ENCODE measurements at regions not wholly inside any gene's neighbourhood (a gene's known extent, or its start where the extent isn't known, plus 50 kb on each side); places are given as distances from the start of the nearest gene placed in this dataset.
"Not testable (repeated sequence)": the region's sequence is repeated elsewhere in the genome, so short reads cannot be mapped to it uniquely, and the experiment has no call there.

DNA sequence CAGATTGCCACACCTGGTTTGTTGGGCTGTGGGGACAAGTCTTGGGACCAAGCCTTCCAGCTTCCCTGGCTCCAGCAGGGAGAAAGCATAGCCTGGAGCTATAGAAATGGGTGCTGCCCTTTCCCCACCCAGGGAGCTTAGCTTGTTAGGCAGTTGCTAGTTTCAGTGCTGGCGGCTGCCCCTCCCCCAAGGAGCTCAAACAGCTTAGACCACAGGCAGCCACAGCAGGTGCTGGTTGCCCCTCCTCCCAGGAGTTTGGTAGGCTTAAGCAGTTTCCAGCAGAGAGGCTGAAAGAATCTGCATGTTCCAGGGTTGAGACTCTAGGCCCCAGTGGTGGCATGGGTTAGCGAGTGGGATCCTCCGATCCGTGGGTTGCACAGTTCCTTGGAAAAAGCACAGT, 889.7 kb downstream of the IGSF11 start:
- DNase-seq, result no peak

DNA sequence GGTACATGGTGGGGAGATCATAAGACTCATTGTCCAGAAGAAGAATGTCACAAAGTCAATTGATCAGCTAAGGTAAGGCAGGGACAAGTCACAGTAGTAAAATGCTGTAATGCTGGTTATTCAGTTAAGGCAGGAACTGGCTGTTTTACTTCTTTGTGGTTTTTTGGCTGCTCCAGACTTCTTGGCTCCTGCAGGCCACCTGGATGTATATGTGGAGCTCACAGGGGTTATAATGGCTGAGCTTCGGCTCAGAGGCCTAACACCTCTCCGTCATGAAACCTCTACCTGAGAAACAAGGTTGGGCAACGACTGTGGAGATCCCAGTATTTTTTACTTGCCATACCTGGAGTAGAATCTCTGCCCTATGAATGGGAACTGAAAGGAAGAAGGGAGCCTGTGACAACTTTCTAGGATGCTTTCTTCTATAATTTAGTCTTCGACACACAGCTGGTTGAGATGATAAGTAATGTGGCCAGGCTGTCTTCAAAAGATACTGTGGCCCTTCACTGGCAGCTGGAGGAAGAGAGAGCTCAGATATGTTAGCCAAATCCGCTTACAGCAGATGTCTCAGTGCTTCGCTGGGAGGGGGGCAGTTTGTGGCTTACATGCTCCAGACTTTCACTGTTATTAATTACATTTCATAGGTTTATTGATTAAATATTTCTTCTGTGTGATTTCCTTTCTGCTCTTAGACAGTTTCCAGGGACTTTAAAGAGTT, 887.8 kb downstream of the IGSF11 start:
- no peak for DNase-seq

DNA sequence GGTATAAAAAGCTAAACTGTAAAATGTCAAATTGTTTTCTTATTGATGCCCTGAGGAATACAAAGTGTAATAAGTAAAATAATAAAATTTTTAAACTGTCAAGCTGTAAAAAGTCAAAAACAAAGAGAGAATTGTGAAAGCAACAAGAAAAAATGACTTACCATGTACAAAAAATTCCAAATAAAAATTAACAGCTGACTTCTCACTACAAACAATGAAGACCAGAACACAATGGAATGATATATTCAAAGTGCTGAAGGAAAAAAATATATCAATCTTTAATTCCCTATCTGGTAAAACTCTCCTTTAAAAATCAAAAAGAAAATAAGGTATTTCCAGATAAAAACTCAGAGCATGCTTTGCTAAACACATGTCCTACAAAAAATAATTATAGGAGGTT, 883.5 kb downstream of the IGSF11 start:
- peak; percentile 4 for DNase-seq

DNA sequence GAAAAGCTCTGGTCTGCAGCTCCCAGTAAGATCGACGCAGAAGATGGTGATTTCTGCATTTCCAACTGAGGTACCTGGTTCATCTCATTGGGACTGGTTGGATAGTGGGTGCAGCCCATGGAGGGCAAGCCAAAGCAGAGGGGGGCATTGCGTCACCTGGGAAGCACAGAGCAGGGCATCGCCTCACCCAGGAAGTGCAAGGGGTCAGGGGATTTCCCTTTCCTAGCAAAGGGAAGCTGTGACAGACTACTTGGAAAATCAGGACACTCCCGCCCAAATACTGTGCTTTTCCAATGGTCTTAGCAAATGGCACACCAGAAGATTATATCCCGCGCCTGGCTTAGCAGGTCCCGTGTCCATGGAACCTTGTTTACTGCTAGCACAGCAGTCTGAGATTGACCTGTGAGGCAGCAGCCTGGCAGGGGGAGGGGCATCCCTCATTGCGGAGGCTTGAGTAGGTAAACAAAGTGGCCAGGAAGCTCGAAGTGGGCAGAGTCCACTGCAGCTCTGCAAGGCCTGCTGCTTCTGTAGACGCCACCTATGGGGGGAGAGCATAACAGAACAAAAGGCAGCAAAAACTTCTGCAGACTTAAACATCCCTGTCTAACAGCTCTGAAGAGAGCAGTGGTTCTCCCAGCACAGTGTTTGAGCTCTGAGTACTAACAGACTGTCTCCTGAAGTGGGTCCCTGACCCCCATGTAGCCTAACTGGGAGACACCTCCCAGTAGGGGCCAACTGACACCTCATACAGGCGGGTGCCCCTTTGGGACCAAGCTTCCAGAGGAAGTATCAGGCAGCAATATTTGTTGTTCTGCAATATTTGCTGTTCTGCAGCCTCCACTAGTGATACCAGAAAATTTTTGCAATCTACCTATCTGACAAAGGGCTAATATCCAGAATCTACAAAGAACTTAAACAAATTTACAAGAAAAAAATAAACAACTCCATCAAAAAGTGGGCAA, 871.7 kb downstream of the IGSF11 start:
- not testable (repeated sequence) for DNase-seq

DNA sequence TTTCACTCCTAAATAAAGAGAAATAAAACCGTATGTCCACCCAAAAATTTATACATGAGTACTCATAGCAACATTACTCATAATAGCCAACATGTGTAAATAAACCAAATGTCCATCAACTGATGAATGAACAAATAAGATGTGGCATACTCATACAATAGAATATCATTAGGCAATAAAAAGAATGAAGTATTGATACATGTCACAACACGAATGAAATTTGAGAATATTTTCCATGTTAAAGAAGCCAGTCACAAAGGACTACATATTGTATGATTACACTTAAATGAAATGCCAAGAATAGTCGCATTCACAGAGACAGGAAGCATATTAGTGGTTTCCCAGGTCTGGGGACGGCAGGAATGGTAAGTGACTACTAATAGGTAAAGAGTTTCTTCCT, 869.2 kb downstream of the IGSF11 start:
- no peak for DNase-seq

DNA sequence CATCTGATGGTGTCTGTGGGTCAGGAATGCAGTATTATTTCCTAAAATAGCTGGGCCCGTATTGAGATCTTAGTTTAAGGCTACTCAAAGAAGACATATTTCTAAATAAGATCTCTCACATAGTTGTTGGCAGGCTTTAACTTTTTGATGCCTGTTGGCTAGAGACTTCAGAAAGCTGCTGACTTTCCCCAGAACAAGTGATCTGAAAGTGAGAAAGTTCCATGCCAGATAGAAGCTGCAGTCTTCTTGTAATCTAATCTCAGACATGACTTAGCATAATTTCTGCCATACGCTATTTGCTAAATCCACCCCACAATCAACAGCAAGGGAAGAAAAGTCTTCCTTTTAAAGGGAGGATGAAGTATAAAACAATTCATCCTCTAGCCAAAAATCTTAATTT, 867.1 kb downstream of the IGSF11 start:
- DNase-seq, result no peak

DNA sequence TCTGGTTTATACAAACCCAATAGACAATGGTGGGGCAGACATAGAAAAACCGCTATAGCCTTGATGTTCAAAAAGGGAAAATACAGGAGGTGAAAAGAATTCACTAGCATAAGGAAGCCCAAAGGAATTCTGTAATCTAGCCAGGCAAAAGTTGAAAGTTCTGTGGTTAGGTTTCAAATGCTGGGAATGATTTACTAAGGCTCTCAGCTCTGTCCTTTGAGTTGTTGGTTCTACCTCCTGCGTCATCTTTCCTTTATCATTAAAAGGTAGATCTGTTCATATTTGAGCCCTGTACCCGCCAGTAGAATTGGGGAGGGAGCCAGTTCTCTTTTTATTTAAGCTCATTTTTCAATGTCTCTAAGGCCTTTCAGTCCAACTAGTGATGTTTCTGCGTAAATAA, 866.5 kb downstream of the IGSF11 start:
- DNase-seq, result no peak

DNA sequence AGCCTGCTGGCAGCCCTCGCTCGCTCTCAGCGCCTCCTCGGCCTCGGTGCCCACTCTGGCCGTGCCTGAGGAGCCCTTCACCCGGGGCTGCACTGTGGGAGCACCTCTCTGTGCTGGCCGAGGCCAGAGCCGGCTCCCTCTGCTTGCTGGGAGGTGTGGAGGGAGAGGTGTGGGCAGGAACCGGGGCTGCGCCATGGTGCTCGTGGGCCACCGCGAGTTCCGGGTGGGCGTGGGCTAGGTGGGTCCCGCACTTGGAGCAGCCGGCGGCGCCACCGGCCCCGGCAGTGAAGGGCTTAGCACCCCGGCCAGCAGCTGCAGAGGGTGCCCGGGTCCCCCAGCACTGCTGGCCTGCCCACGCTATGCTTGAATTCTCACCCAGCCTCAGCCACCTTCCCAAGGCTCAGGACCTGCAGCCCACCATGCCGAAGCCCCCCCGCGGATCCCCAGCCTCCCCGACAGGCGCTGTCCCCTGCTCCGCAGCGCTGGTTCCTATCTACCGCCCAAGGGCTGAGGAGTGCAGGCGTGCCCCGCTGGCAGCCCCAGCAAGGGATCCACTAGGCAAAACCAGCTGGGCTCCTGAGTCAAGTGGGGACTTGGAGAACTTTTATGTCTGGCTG, 863.3 kb downstream of the IGSF11 start:
- DNase-seq, result no peak

DNA sequence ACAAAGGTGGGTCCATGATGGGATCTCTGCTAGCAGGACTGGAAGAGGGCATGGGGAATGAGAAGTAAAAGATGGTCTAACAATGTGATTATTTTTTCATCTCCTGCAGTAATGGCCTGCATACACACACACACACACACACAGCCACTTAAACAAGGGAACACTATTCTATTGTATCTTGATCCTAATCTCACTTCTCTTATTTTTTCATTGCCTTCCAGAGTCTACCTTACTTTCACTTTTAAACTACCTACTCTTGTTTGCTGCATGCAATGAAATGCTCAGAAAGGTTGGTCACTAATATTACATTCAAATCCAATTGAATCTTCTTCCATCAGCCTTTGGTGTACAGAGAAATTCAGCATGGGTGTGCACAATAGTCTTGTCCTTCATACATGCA, 853.8 kb downstream of the IGSF11 start:
- DNase-seq, result no peak

DNA sequence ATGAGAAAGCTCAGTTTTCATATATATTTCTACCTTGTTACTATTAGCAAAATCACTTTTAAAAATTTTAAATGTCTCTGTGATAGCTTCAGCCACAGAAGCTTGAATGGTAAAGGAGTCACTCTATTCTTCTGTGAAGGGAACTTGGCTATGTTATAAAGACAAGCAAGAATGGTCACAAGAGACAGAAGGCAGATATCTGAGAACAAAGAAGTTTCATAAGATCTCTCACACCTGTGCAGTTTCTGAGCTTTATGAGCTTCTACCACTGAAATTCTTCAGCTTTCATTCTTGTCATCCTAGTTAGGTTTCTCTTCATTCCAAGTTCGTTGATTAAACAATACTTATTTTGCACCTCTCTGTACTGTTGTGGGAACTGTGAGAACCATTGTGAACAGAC, 853.4 kb downstream of the IGSF11 start:
- no peak for DNase-seq

DNA sequence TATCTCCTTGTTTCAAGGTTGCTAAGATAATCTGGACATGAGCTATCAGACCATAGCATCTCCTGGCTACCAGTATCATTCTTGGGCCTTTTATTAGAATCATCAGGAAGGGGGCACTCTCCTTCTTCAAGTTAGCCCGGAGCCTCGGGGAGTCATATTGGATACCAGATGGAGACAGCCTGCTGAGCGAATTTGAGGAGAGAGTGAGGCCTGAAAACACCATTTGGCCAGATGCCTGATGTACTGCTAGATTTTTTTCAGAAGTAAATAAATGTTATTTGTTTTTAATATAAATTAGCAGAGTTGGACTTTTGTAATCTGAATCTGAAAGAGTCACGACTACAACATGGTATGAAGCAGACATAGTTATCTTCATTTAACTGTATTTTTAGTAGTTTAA, 848.6 kb downstream of the IGSF11 start:
- peak; percentile 27 for DNase-seq

DNA sequence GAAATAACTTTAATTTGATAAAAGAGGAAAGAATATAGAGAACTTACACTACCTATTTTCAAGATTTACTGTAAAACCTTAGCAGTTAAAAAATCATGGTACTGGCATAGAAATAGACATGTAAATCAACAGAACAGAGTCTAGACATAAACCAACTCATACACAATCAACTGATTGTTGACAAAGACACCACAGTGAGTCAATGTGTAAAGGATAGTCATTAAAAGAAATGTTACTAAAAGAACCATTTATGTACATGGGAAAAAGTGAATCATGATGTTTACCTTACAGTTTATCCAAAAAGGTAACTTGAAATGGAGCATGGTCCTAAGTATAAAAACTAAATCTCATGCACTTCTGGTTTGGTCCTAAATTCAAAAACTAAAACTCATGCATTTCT, 847.4 kb downstream of the IGSF11 start:
- DNase-seq, result no peak

DNA sequence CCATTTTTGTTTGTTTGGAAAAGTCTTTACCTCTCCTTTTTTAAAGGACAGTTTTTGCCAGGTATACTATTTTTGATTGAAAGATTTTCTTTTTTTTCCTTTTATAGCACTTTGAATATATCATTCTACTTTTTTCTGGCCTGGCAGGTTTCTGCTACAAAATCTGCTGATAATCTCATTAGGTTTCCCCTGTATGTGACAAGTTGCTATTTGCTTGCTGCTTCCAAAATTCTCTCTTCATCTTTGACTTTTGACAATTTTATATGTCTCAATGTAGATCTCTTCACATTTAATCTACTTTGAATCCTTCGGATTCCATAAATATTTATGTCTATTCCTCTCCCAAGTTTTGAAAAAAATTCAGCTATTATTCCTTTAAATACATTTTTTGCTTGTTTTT, 838.5 kb downstream of the IGSF11 start:
- DNase-seq, result no peak

DNA sequence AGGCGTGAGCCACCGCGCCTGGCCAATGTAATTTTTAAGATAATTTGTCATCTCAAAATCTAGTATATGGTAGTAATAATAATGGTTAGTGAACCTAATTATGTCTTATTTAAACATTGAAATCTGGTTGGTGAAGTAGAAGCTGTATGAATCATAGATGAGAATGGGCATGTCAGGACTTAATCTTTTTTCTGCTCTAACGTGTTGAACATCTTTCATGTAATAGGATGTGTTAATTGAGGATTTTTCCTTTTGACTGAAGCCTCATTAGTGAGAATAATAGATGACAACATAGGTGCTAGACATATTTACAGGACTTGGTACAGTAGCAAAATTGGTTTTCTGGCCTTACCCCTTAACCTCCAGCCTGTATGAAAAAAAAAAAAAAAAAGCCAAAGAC, 835.6 kb downstream of the IGSF11 start:
- no peak for DNase-seq

DNA sequence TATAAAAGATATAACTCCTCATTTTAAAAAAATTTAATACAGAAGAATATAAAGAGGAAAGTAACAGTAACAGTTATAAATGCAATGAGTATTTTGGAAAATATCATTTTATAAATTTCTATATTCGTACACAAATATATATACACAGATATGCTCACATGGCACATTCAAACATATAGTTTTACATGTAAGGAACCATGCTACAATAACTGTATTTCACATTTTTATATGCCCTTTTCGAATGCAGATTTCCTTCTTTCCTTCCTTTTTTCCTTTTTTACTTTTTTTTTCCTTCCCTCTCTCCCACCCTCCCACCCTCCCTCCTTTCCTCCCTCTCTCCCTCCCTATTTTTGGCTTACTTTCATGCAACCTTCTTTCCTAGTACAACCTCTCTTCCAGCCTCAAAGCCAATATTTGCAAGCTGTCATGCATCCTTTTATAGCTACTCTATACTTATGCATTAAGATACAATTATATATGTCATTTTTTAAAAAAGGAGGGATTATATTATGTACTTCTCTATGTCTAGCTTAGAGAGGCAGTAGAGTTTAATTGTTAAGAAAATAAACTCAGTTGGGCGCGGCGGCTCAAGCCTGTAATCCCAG, 830.5 kb downstream of the IGSF11 start:
- no peak for DNase-seq

DNA sequence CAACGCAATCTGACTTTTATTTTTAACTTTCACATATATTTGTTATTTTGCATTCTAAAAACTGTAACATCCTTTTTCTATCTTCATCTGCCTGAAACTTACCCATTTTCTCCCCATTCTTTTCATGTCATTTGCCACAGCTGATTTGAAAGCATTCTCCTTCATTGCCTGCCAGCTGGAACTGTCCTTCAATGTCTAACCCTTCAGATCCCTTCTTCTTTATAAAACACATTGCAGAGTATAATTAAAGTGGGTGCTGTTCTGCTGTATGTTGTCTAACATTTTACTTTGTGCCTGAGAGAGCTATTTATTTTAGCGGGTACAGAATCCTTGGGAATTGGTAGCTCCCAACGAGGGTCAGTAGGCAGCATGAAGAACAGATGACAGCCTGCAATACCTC, 827.4 kb downstream of the IGSF11 start:
- DNase-seq, result no peak

DNA sequence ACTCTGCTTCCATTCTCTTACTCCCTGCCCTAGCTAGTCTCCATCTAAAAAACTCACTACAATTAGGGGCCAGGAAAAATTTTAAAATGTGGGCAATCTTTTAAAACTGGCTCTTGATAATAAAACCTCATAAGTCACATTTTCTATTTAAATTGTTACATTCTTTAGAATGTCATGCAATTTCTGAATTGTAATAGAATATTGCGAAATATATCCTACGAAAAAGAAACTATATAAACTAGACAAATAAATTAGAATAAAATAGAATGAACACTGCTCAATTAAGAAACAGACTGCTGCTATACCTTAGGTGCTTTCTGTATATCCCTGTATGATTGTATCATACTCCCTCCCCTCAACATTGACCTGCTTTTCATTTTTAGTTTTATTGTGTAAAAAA, 826.0 kb downstream of the IGSF11 start:
- no peak for DNase-seq

DNA sequence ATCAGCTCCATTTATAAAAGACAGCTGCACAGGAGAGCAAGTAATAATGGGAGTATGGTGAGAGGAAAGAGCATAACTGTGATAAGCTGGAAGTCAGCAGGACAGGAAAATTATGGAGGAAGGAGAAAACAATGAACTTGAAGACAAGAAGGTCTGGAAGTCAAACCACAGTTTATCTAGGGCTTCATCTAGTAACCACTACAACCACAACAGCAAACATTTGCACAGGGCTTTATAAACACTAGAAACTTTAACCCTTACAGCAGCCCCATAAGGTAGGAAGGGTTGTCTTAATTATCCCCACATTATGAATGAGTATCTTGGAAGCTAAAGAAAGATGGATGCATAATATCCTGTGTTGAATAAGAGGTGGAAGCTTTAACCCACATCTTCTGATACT, 820.8 kb downstream of the IGSF11 start:
- DNase-seq, result no peak

DNA sequence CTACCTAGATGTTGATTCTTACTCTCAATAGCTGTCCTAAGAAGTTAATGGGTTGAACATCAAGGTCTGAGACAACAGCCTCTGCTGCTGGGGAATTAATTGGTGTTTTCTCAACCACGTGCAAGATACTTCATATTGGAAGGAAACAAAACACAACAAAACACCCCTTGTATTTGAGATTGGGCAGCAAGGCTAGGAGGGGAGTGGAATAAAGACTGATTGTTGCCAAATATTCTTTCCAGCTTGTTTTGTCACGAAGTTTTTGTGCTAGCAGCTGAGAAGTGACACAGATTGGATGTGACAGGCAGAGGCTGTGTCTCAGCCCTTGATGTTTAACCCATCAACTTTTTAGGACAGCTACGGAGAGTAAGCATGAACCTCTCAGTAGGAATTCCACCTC, 808.4 kb downstream of the IGSF11 start:
- no peak for DNase-seq

DNA sequence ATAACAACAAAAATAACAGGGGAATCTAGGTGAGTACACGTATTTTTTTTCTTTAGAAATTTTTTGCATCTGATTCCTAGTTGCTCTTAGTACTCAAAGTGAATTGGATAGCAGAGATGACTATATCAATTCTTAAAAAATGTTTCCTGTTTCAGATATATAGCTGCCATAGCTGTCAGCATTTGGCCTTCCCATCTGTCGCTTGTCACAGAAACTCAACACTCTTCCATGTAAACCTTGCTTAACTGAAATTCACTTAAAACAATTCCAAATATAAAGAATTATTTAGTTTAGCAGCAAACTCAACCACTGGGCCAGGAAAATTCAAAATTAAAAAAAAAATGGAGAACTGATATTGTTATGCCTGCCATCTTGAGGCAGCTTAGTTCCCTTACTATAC, 807.5 kb downstream of the IGSF11 start:
- no peak for DNase-seq

DNA sequence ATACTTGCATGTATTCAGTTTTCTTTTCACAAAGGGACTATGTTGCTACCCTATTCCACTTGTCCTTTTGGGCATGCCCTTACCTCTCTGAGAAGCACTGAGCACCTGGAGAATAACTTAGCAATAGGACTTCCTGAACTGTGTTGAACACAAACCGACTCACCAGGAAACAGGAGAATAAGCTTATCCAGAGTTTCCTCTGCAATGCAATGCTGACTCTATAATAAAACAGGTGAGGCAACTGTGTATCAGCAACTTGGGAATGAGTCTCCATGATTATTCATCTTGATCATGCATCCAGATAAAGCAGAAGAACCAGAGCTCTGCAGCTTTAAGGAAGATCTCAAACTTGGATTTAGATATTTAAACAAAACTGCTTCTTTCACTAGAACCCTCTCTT, 806.5 kb downstream of the IGSF11 start:
- no peak for DNase-seq

DNA sequence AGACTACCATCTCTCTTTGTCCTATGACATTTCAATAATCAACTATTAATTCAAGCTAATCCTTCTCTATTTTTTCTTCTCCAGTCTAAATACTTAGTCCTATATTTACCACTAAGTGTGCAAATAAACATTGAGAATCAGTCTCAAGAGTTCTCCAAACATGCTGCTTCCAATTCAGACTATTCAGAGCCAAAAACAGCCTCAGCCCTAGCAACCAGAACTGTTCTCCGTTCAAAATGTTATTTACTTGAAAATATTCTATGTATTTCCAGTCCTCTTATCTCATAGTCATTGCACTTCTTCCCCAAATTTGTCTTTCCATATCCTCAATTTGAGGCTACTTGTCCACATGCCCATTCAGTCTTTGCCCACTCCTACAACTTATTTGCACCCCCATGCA, 805.5 kb downstream of the IGSF11 start:
- DNase-seq, result no peak

DNA sequence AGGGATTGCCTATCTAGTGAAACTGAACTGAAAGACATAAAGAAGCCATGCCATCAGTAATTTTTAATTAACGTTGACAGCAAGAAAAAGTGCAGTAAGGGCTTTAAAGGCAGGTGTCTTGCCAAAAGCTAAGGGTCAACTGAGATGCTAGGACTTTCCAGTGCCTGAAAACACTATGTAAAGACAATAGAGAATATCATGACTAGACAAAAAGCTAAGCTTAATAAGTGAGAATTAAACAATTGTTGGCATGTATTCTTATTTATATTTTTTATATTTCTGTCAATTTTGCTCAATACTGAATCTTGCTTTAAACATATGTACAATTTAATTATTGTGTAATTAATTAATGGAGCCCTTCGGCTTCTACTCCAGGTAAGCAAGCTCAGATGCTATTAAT, 803.1 kb downstream of the IGSF11 start:
- no peak for DNase-seq

DNA sequence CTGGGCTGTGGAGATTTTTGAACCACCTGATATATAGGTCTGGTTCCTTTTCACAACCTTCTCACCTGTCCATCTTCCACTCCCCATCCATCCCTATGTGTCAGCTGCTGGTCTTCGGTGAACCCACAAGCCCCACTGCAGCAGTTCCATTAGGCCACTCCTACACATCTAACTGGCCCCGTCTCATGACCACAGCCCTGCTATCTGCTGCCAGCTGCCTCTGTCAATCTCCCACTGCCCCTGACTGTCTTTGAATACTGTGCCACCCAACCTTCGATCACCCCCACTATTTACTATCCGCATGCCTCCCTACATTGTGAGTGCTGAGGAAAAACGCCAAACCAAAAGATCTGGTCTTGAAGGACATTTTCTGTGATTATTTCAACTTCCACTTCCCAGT, 795.4 kb downstream of the IGSF11 start:
- no peak for DNase-seq

Measured in NCI-H1092 treated with DMSO at 0.1 percent for 48 hours (cell line).